ENCODE measurements at regions not wholly inside any gene's neighbourhood (a gene's known extent, or its start where the extent isn't known, plus 50 kb on each side); places are given as distances from the start of the nearest gene placed in this dataset.

DNA sequence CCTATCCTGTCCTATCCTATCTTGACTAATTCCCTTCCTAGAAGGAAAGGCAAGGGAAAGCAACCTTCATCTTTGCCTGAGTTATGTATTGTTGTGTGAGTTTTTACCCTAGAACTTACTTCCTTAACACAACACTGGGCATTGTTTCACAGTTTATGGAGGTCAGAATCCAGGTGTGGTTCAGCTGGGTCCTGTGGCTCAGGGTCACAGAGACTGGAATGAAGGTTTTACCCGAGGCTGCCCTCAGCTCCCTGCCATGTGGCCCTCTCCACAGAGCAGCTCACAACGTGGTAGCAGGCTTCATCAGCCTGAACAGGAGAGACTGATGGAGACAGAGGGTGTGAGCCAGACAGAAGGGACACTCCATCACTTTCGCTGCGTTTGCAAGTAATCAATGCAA, 140.5 kb downstream of the FCRL5 start:
- Mint-ChIP-seq H3K27ac (peak overlapping the region in 1 of 2 donors; percentile 73), H3K4me1 (peaks cover 61 to 82% of the 10 kb centered on the region in 2 donors), H3K36me3 (peaks cover 10% of the 10 kb centered on the region), H3K9me3 (no peaks in the 10 kb centered on the region), H3K27me3 (ENCODE audit: low read depth in 2 of 2) (peaks cover 3 to 16% of the 10 kb centered on the region in 2 donors), H3K4me3 (no peak overlapping the region)
- no peak for DNase-seq
- TF ChIP-seq, protein P1, sequence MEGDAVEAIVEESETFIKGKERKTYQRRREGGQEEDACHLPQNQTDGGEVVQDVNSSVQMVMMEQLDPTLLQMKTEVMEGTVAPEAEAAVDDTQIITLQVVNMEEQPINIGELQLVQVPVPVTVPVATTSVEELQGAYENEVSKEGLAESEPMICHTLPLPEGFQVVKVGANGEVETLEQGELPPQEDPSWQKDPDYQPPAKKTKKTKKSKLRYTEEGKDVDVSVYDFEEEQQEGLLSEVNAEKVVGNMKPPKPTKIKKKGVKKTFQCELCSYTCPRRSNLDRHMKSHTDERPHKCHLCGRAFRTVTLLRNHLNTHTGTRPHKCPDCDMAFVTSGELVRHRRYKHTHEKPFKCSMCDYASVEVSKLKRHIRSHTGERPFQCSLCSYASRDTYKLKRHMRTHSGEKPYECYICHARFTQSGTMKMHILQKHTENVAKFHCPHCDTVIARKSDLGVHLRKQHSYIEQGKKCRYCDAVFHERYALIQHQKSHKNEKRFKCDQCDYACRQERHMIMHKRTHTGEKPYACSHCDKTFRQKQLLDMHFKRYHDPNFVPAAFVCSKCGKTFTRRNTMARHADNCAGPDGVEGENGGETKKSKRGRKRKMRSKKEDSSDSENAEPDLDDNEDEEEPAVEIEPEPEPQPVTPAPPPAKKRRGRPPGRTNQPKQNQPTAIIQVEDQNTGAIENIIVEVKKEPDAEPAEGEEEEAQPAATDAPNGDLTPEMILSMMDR (IDR thresholded peaks at IDR 0.05) = no peak
- Histone ChIP-seq H3K27ac (ENCODE audit: low read length) (no peak overlapping the region), H3K4me1 (ENCODE audit: control insufficient read depth, insufficient read depth, low read length) (peaks cover 24% of the 10 kb centered on the region), H3K27me3 (ENCODE audit: control insufficient read depth, insufficient read depth, low read length) (no peaks in the 10 kb centered on the region), H3K4me3 (ENCODE audit: low read length) (no peak overlapping the region), H3K36me3 (ENCODE audit: control insufficient read depth, insufficient read depth, low read length) (no peaks in the 10 kb centered on the region), H3K9me3 (ENCODE audit: control insufficient read depth, insufficient read depth, low read length) (no peaks in the 10 kb centered on the region)
- 69% methylated on average over 4 of the region's 4 CpGs for WGBS (ENCODE audit: insufficient coverage)
- no peak for ATAC-seq
- intact Hi-C loops (cut with micrococcal nuclease) = no loop called here

DNA sequence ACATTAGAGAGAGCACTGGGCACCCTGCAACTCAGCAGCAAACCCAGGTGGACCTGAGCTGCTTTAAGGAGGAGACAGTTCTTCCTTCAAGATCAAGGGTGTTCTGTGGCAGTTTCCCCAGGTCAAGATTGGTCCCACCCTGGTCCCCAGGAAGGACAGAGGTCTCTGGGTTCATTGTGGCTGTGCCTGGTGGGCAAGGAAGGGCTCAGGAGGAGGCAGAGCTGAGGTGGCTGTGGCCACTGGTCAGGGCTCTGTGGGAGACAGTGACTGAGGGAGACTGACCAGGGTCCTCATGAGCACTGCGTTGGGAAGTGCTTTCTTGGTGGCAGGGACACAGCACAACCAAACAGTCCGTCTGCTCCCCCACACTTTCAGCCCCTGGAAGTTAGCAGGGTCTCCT, 141.3 kb downstream of the FCRL5 start:
- intact Hi-C loops (cut with micrococcal nuclease) = no loop called here
- Histone ChIP-seq H3K4me3 (ENCODE audit: low read length) (no peak overlapping the region), H3K36me3 (ENCODE audit: control insufficient read depth, insufficient read depth, low read length) (no peaks in the 10 kb centered on the region), H3K27me3 (ENCODE audit: control insufficient read depth, insufficient read depth, low read length) (no peaks in the 10 kb centered on the region), H3K9me3 (ENCODE audit: control insufficient read depth, insufficient read depth, low read length) (no peaks in the 10 kb centered on the region), H3K27ac (ENCODE audit: low read length) (no peak overlapping the region), H3K4me1 (ENCODE audit: control insufficient read depth, insufficient read depth, low read length) (peaks cover 24% of the 10 kb centered on the region)
- DNase-seq = no peak
- peaks cover 57 to 81% of the 10 kb centered on the region in 2 donors for H3K4me1 Mint-ChIP-seq
- H3K9me3 Mint-ChIP-seq = no peaks in the 10 kb centered on the region
- ATAC-seq = no peak
- WGBS (ENCODE audit: insufficient coverage) = 80% methylated on average over 2 of the region's 2 CpGs
- TF ChIP-seq, protein P1 (IDR thresholded peaks at IDR 0.05) = no peak
- H3K27me3 Mint-ChIP-seq (ENCODE audit: low read depth in 2 of 2) = peaks cover 3 to 9% of the 10 kb centered on the region in 2 donors
- peak overlapping the region in 1 of 2 donors; percentile 73 for H3K27ac Mint-ChIP-seq
- H3K4me3 Mint-ChIP-seq = no peak overlapping the region
- H3K36me3 Mint-ChIP-seq = peaks cover 3% of the 10 kb centered on the region

GRCh38 chr1:157410457-157410856, 141.9 kb downstream of the FCRL5 start:
- WGBS (ENCODE audit: insufficient coverage) = 76% methylated on average over 5 of the region's 5 CpGs
- no peak for ATAC-seq
- H3K36me3 ChIP-seq (ENCODE audit: control insufficient read depth, insufficient read depth, low read length) = no peaks in the 10 kb centered on the region
- no peaks in the 10 kb centered on the region for H3K27me3 ChIP-seq (ENCODE audit: control insufficient read depth, insufficient read depth, low read length)
- no peak overlapping the region for H3K4me3 ChIP-seq (ENCODE audit: low read length)
- peaks cover 3 to 7% of the 10 kb centered on the region in 2 donors for H3K27me3 Mint-ChIP-seq (ENCODE audit: low read depth in 2 of 2)
- H3K4me3 Mint-ChIP-seq = no peak overlapping the region
- H3K9me3 ChIP-seq (ENCODE audit: control insufficient read depth, insufficient read depth, low read length) = no peaks in the 10 kb centered on the region
- H3K27ac Mint-ChIP-seq = peak overlapping the region in 1 of 2 donors; percentile 73
- H3K4me1 Mint-ChIP-seq = peaks cover 53 to 77% of the 10 kb centered on the region in 2 donors
- H3K27ac ChIP-seq (ENCODE audit: low read length) = no peak overlapping the region
- peaks cover 24% of the 10 kb centered on the region for H3K4me1 ChIP-seq (ENCODE audit: control insufficient read depth, insufficient read depth, low read length)
- no peak for DNase-seq
- TF ChIP-seq, protein P1 (IDR thresholded peaks at IDR 0.05) = no peak
- intact Hi-C loops (cut with micrococcal nuclease) = no loop called here
- no peaks in the 10 kb centered on the region for H3K36me3 Mint-ChIP-seq
- H3K9me3 Mint-ChIP-seq = no peaks in the 10 kb centered on the region

GRCh38 chr1:157409927-157410326, 142.4 kb downstream of the FCRL5 start:
- Histone ChIP-seq H3K36me3 (ENCODE audit: control insufficient read depth, insufficient read depth, low read length) (no peaks in the 10 kb centered on the region), H3K27ac (ENCODE audit: low read length) (no peak overlapping the region), H3K9me3 (ENCODE audit: control insufficient read depth, insufficient read depth, low read length) (no peaks in the 10 kb centered on the region), H3K4me3 (ENCODE audit: low read length) (no peak overlapping the region), H3K27me3 (ENCODE audit: control insufficient read depth, insufficient read depth, low read length) (no peaks in the 10 kb centered on the region), H3K4me1 (ENCODE audit: control insufficient read depth, insufficient read depth, low read length) (peaks cover 29% of the 10 kb centered on the region)
- TF ChIP-seq, protein P1 (IDR thresholded peaks at IDR 0.05) = no peak
- Mint-ChIP-seq H3K36me3 (no peaks in the 10 kb centered on the region), H3K9me3 (no peaks in the 10 kb centered on the region), H3K27me3 (ENCODE audit: low read depth in 2 of 2) (peaks cover 1% of the 10 kb centered on the region in 2 donors), H3K27ac (no peak overlapping the region), H3K4me3 (no peak overlapping the region), H3K4me1 (peaks cover 53 to 77% of the 10 kb centered on the region in 2 donors)
- no peak for DNase-seq
- intact Hi-C loops (cut with micrococcal nuclease) = no loop called here
- WGBS (ENCODE audit: insufficient coverage) = 79% methylated on average over 6 of the region's 6 CpGs
- no peak for ATAC-seq
